DMS79 (cell line): ENCODE measurements at regions not wholly inside any gene's neighbourhood (a gene's known extent, or its start where the extent isn't known, plus 50 kb on each side); places are given as distances from the start of the nearest gene placed in this dataset.

Source experiments
- DNase-seq: peaks from one replicate; lab custom pipeline; 2025; lab: John Stamatoyannopoulos, UW

- DNase-seq: no peak
Observed at GRCh38 chr2:64371727-64372126, 82.2 kb upstream of the LGALSL start.

- no peak for DNase-seq
Observed at GRCh38 chr2:64374686-64375085, 79.3 kb upstream of the LGALSL start.

GRCh38 chr2:64376926-64377325, 77.0 kb upstream of the LGALSL start:
- no peak for DNase-seq

- no peak for DNase-seq
Observed at GRCh38 chr2:64379186-64379585, 74.8 kb upstream of the LGALSL start.

GRCh38 chr2:64380853-64381527, 73.0 kb upstream of the LGALSL start:
- DNase-seq: peak; percentile 49

GRCh38 chr2:64383016-64383591, 70.9 kb upstream of the LGALSL start:
- DNase-seq: no peak

GRCh38 chr2:64383881-64384280, 70.1 kb upstream of the LGALSL start:
- DNase-seq: no peak

- no peak for DNase-seq
Observed at GRCh38 chr2:64386676-64387075, 67.3 kb upstream of the LGALSL start.

- no peak for DNase-seq
Observed at GRCh38 chr2:64390586-64390985, 63.4 kb upstream of the LGALSL start.

- DNase-seq: no peak
Observed at GRCh38 chr2:64391424-64391823, 62.5 kb upstream of the LGALSL start.

GRCh38 chr2:64391940-64392339, 62.0 kb upstream of the LGALSL start:
- DNase-seq: no peak

GRCh38 chr2:64392529-64392928, 61.4 kb upstream of the LGALSL start:
- no peak for DNase-seq

- DNase-seq: no peak
Observed at GRCh38 chr2:64393383-64394010, 60.5 kb upstream of the LGALSL start.

- DNase-seq: no peak
Observed at GRCh38 chr2:64394153-64394552, 59.8 kb upstream of the LGALSL start.

GRCh38 chr2:64396001-64396400, 58.0 kb upstream of the LGALSL start:
- DNase-seq: no peak

- DNase-seq: no peak
Observed at GRCh38 chr2:64396551-64396950, 57.4 kb upstream of the LGALSL start.

GRCh38 chr2:64398516-64399129, 55.3 kb upstream of the LGALSL start:
- no peak for DNase-seq

- DNase-seq: no peak
Observed at GRCh38 chr2:64399521-64399920, 54.4 kb upstream of the LGALSL start.

GRCh38 chr2:64400105-64400728, 53.7 kb upstream of the LGALSL start:
- DNase-seq: no peak

- no peak for DNase-seq
Observed at GRCh38 chr2:64400733-64401528, 53.0 kb upstream of the LGALSL start.

GRCh38 chr2:64401529-64401880, 52.5 kb upstream of the LGALSL start:
- DNase-seq: peak; percentile 86

GRCh38 chr2:64402876-64403275, 51.1 kb upstream of the LGALSL start:
- no peak for DNase-seq
